ENCODE measurements at regions not wholly inside any gene's neighbourhood (a gene's known extent, or its start where the extent isn't known, plus 50 kb on each side); places are given as distances from the start of the nearest gene placed in this dataset.

DNA sequence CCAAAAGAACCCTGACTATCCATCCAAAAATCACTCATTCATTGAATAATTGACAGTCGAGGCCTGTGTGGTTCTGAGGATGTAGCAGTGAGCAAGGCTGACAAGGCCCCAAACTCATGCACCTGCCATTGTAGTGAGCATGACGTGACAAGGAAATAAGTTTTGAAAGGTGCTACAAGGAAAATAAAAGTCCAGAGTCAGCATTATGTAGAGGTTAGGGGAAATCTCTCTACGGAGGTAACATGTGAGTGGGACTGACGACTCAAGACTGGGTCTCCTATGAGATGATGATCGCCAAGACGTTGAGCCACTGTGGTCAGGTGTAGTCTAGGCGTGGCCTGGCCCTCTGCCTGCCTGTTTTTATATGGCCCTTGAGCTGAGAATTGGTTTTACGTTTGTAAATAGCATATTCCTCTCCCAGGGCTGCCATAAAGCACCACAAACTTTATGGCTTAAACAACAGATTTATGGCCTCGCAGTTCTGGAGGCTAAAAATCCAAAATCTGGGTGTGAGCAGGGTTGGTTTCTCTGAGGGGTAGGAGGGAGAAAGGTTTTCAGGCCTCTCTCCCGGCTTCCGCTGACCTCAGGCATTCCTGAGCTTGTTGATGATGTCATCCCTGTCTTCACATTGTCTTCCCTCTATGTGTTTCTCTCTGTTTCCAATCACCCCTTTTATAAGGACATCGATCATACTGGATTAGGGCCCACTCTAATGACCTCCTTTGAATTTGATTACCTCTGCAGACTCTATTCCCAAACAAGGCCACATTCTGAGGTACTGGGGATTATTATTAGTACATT lies 206.4 kb upstream of the EGFLAM start:
- no peak for TF ChIP-seq CTCF (conservative IDR thresholded peaks at IDR 0.05 in 1 of 2, IDR thresholded peaks at IDR 0.05 in 1 of 2; ENCODE audit: low read depth in 1 of 2, low read length in 2 of 2)
- no peak for TF ChIP-seq EZH2 (IDR thresholded peaks at IDR 0.05; ENCODE audit: low read length, missing control alignments)
